ENCODE measurements at regions not wholly inside any gene's neighbourhood (a gene's known extent, or its start where the extent isn't known, plus 50 kb on each side); places are given as distances from the start of the nearest gene placed in this dataset.
"Not testable (repeated sequence)": the region's sequence is repeated elsewhere in the genome, so short reads cannot be mapped to it uniquely, and the experiment has no call there.

GRCh38 chr13:37295071-37295470 is 189.6 kb upstream of the CSNK1A1L start:
- Histone ChIP-seq H3K36me3 (ENCODE audit: control insufficient read depth in 1 of 2, insufficient read depth in 2 of 2, low read length in 2 of 2) (no peaks in the 10 kb centered on the region), H3K27ac (ENCODE audit: low read length) (no peak overlapping the region), H3K9me3 (ENCODE audit: control insufficient read depth in 1 of 2, low read length in 2 of 2) (no peaks in the 10 kb centered on the region), H3K27me3 (ENCODE audit: low read depth, low read length) (no peaks in the 10 kb centered on the region), H3K4me1 (ENCODE audit: control insufficient read depth in 1 of 2, insufficient read depth in 2 of 2, low read length in 2 of 2) (no peaks in the 10 kb centered on the region), H3K4me3 (ENCODE audit: low read depth in 1 of 2, low read length in 2 of 2) (no peak overlapping the region)

GRCh38 chr13:37294472-37294871 is 189.0 kb upstream of the CSNK1A1L start:
- H3K27me3 ChIP-seq (ENCODE audit: low read depth, low read length): no peaks in the 10 kb centered on the region
- no peaks in the 10 kb centered on the region for H3K36me3 ChIP-seq (ENCODE audit: control insufficient read depth in 1 of 2, insufficient read depth in 2 of 2, low read length in 2 of 2)
- no peak overlapping the region for H3K4me3 ChIP-seq (ENCODE audit: low read depth in 1 of 2, low read length in 2 of 2)
- no peak overlapping the region for H3K27ac ChIP-seq (ENCODE audit: low read length)
- no peaks in the 10 kb centered on the region for H3K9me3 ChIP-seq (ENCODE audit: control insufficient read depth in 1 of 2, low read length in 2 of 2)
- no peaks in the 10 kb centered on the region for H3K4me1 ChIP-seq (ENCODE audit: control insufficient read depth in 1 of 2, insufficient read depth in 2 of 2, low read length in 2 of 2)

DNA sequence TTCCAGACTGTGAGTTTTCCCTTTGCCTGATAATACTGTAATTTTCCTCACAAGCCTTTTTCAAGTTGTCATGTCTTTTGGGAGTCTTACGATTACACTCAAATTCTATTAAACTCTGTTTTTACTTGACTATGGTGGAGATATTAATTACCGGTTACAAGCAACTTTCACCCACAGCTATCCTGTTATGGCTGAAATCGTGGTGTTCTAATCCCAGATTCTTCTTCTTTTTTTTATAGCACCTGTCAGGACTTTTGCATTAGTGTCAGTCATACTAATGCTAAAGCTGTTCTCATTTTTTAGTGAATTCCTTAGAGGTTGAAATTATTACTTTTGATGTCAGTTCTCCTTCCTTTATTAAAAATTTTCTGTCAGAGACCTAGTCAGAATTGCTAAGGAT is 187.8 kb upstream of the CSNK1A1L start:
- H3K27me3 ChIP-seq (ENCODE audit: low read depth, low read length): no peaks in the 10 kb centered on the region
- no peaks in the 10 kb centered on the region for H3K36me3 ChIP-seq (ENCODE audit: control insufficient read depth in 1 of 2, insufficient read depth in 2 of 2, low read length in 2 of 2)
- no peaks in the 10 kb centered on the region for H3K9me3 ChIP-seq (ENCODE audit: control insufficient read depth in 1 of 2, low read length in 2 of 2)
- H3K4me3 ChIP-seq (ENCODE audit: low read depth in 1 of 2, low read length in 2 of 2): no peak overlapping the region
- H3K27ac ChIP-seq (ENCODE audit: low read length): no peak overlapping the region
- no peaks in the 10 kb centered on the region for H3K4me1 ChIP-seq (ENCODE audit: control insufficient read depth in 1 of 2, insufficient read depth in 2 of 2, low read length in 2 of 2)

DNA sequence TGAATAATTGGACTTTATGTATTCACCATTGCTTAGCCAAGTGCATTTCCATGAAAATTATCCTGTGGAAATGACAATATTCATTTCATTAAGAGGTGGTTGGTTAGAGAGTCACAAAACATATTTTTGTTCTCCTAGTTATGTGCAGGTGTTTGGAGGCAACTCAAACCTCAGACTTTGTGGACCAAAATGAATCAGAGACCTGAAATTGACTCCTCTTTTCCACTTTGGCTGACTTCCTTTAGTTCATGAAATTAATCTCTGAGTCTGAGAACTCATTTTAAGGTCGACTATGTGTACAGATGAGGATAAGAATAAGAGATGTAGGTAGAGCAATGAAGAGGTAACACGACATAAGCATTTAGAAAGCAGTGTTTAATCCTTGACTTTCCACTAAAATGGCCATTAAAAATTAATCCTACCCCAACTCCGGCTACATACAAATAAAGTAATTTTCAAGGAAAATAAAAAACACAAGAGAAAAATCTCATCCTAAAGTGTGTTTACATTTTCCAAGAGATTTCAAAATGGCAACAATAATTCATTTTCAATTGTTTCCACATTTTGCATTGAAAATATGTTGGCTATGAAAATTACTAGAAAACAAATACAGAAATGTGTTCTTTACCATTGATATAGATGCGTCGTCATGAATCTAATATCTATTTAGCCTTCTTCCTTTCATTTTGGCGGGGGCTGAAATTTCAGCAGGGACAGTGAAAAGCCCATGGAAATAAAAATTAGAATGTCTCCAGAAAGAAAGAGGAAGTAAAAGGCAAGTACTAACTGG is 185.4 kb upstream of the CSNK1A1L start:
- Histone ChIP-seq H3K27me3 (ENCODE audit: low read depth, low read length) (no peaks in the 10 kb centered on the region), H3K36me3 (ENCODE audit: control insufficient read depth in 1 of 2, insufficient read depth in 2 of 2, low read length in 2 of 2) (no peaks in the 10 kb centered on the region), H3K4me3 (ENCODE audit: low read depth in 1 of 2, low read length in 2 of 2) (no peak overlapping the region), H3K27ac (ENCODE audit: low read length) (no peak overlapping the region), H3K9me3 (ENCODE audit: control insufficient read depth in 1 of 2, low read length in 2 of 2) (no peaks in the 10 kb centered on the region), H3K4me1 (ENCODE audit: control insufficient read depth in 1 of 2, insufficient read depth in 2 of 2, low read length in 2 of 2) (no peaks in the 10 kb centered on the region)

- no peaks in the 10 kb centered on the region for H3K27me3 ChIP-seq (ENCODE audit: low read depth, low read length)
- H3K9me3 ChIP-seq (ENCODE audit: control insufficient read depth in 1 of 2, low read length in 2 of 2): no peaks in the 10 kb centered on the region
Measured at GRCh38 chr13:37289212-37289935, 183.9 kb upstream of the CSNK1A1L start.

GRCh38 chr13:37288057-37288720 is 182.7 kb upstream of the CSNK1A1L start:
- Histone ChIP-seq H3K27me3 (ENCODE audit: low read depth, low read length) (no peaks in the 10 kb centered on the region), H3K4me3 (ENCODE audit: low read depth in 1 of 2, low read length in 2 of 2) (no peak overlapping the region), H3K27ac (ENCODE audit: low read length) (no peak overlapping the region), H3K4me1 (ENCODE audit: control insufficient read depth in 1 of 2, insufficient read depth in 2 of 2, low read length in 2 of 2) (no peaks in the 10 kb centered on the region), H3K9me3 (ENCODE audit: control insufficient read depth in 1 of 2, low read length in 2 of 2) (no peaks in the 10 kb centered on the region), H3K36me3 (ENCODE audit: control insufficient read depth in 1 of 2, insufficient read depth in 2 of 2, low read length in 2 of 2) (no peaks in the 10 kb centered on the region)

More at GRCh38 chr13:37289212-37289935, 183.9 kb upstream of the CSNK1A1L start:
- Histone ChIP-seq H3K4me3 (ENCODE audit: low read depth in 1 of 2, low read length in 2 of 2) (no peak overlapping the region), H3K4me1 (ENCODE audit: control insufficient read depth in 1 of 2, insufficient read depth in 2 of 2, low read length in 2 of 2) (no peaks in the 10 kb centered on the region), H3K27ac (ENCODE audit: low read length) (no peak overlapping the region), H3K36me3 (ENCODE audit: control insufficient read depth in 1 of 2, insufficient read depth in 2 of 2, low read length in 2 of 2) (no peaks in the 10 kb centered on the region)

DNA sequence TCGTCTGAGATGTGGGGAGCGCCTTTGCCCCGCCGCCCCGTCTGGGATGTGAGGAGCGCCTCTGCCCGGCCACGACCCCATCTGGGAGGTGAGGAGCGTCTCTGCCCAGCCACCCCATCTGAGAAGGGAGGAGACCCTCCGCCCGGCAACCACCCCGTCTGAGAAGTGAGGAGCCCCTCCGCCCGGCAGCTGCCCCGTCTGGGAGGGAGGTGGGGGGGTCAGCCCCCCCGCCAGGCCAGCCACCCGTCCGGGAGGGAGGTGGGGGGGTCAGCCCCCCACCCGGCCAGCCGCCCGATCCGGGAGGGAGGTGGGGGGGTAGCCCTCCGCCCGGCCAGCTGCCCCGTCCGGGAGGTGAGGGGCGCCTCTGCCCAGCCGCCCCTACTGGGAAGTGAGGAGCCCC is 174.8 kb upstream of the CSNK1A1L start:
- H3K4me1 ChIP-seq (ENCODE audit: control insufficient read depth in 1 of 2, insufficient read depth in 2 of 2, low read length in 2 of 2); H3K9me3 ChIP-seq (ENCODE audit: control insufficient read depth in 1 of 2, low read length in 2 of 2); H3K27me3 ChIP-seq (ENCODE audit: low read depth, low read length); H3K4me3 ChIP-seq (ENCODE audit: low read depth in 1 of 2, low read length in 2 of 2); H3K36me3 ChIP-seq (ENCODE audit: control insufficient read depth in 1 of 2, insufficient read depth in 2 of 2, low read length in 2 of 2); H3K27ac ChIP-seq (ENCODE audit: low read length): not testable (repeated sequence)

GRCh38 chr13:37277435-37278144 is 172.1 kb upstream of the CSNK1A1L start:
- no peaks in the 10 kb centered on the region for H3K4me1 ChIP-seq (ENCODE audit: control insufficient read depth in 1 of 2, insufficient read depth in 2 of 2, low read length in 2 of 2)
- no peaks in the 10 kb centered on the region for H3K27me3 ChIP-seq (ENCODE audit: low read depth, low read length)
- no peaks in the 10 kb centered on the region for H3K36me3 ChIP-seq (ENCODE audit: control insufficient read depth in 1 of 2, insufficient read depth in 2 of 2, low read length in 2 of 2)
- no peak overlapping the region for H3K4me3 ChIP-seq (ENCODE audit: low read depth in 1 of 2, low read length in 2 of 2)
- H3K27ac ChIP-seq (ENCODE audit: low read length): no peak overlapping the region
- peaks cover 0 to 6% of the 10 kb centered on the region in 2 donors for H3K9me3 ChIP-seq (ENCODE audit: control insufficient read depth in 1 of 2, low read length in 2 of 2)

DNA sequence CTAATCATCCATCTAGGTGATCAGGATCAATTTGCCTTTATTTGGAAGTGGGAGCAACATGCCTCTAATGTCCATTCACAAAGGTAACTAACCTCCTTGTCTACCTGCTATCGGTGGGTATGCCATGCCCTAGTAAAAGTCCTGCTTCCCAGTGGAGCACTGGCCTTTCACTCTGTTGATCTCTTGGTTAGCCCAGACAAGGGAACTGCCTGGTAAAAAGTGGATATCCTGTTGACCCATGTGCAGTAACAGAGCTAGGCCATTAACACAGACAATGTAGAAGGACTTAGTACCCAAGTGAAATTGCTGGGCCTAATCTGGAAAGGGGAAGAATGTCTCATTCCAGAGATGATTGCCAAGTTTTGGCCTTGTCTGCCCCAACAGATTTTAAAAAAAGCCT is 171.5 kb upstream of the CSNK1A1L start:
- Histone ChIP-seq H3K27ac (ENCODE audit: low read length) (no peak overlapping the region), H3K4me1 (ENCODE audit: control insufficient read depth in 1 of 2, insufficient read depth in 2 of 2, low read length in 2 of 2) (no peaks in the 10 kb centered on the region), H3K9me3 (ENCODE audit: control insufficient read depth in 1 of 2, low read length in 2 of 2) (peaks cover 0 to 6% of the 10 kb centered on the region in 2 donors), H3K4me3 (ENCODE audit: low read depth in 1 of 2, low read length in 2 of 2) (no peak overlapping the region), H3K27me3 (ENCODE audit: low read depth, low read length) (no peaks in the 10 kb centered on the region), H3K36me3 (ENCODE audit: control insufficient read depth in 1 of 2, insufficient read depth in 2 of 2, low read length in 2 of 2) (no peaks in the 10 kb centered on the region)

GRCh38 chr13:37274569-37275497 is 169.4 kb upstream of the CSNK1A1L start:
- Histone ChIP-seq H3K27ac (ENCODE audit: low read length) (no peak overlapping the region), H3K4me3 (ENCODE audit: low read depth in 1 of 2, low read length in 2 of 2) (no peak overlapping the region), H3K27me3 (ENCODE audit: low read depth, low read length) (no peaks in the 10 kb centered on the region), H3K4me1 (ENCODE audit: control insufficient read depth in 1 of 2, insufficient read depth in 2 of 2, low read length in 2 of 2) (no peaks in the 10 kb centered on the region), H3K9me3 (ENCODE audit: control insufficient read depth in 1 of 2, low read length in 2 of 2) (peaks cover 0 to 13% of the 10 kb centered on the region in 2 donors), H3K36me3 (ENCODE audit: control insufficient read depth in 1 of 2, insufficient read depth in 2 of 2, low read length in 2 of 2) (no peaks in the 10 kb centered on the region)
